SJSA1 (cell line): ENCODE measurements at regions not wholly inside any gene's neighbourhood (a gene's known extent, or its start where the extent isn't known, plus 50 kb on each side); places are given as distances from the start of the nearest gene placed in this dataset.
"Not testable (repeated sequence)": the region's sequence is repeated elsewhere in the genome, so short reads cannot be mapped to it uniquely, and the experiment has no call there.

Source experiments
- DNase-seq, 2 experiments: peaks; one replicate each; pipeline ENCODE4 v3.0.0-alpha.2; 2015 to 2020; ENCODE audit warnings: low spot score in 2 of 2, low read depth in 1 of 2
- H3K27ac ChIP-seq: fragments of 250-450 bp; sonication (Bioruptor Pico); 2 replicates; pipeline ENCODE4 v1.5.1; 2020; ENCODE audit warnings: mild to moderate bottlenecking, moderate library complexity
- H3K27me3 ChIP-seq: fragments of 250-450 bp; sonication (Bioruptor Pico); replicated peaks from 2 replicates; pipeline ENCODE4 v1.5.1; 2020; ENCODE audit warnings: mild to moderate bottlenecking, moderate library complexity
- H3K36me3 ChIP-seq: fragments of 250-450 bp; sonication (Bioruptor Pico); 2 replicates; pipeline ENCODE4 v1.5.1; 2020; ENCODE audit warnings: mild to moderate bottlenecking
- H3K4me1 ChIP-seq: fragments of 250-450 bp; sonication (Bioruptor Pico); replicated peaks from 2 replicates; pipeline ENCODE4 v1.6.1; 2021; ENCODE audit warnings: mild to moderate bottlenecking
- H3K4me3 ChIP-seq: fragments of 250-450 bp; sonication (Bioruptor Pico); 2 replicates; pipeline ENCODE4 v1.5.1; 2020; ENCODE audit warnings: mild to moderate bottlenecking
- H3K9me3 ChIP-seq: fragments of 250-450 bp; sonication (Bioruptor Pico); replicated peaks from 2 replicates; pipeline ENCODE4 v1.5.1; 2020; ENCODE audit warnings: mild to moderate bottlenecking

- Histone ChIP-seq H3K27ac (no peak overlapping the region), H3K27me3 (no peaks in the 10 kb centered on the region; the same call in 1 of the 2 replicates), H3K4me1 (no peaks in the 10 kb centered on the region), H3K9me3 (peaks cover 15% of the 10 kb centered on the region), H3K4me3 (no peak overlapping the region), H3K36me3 (no peaks in the 10 kb centered on the region)
- no peak for DNase-seq
Measured at GRCh38 chr2:61679096-61679495, 140.9 kb upstream of the XPO1 start.

- H3K27ac ChIP-seq, result no peak overlapping the region
- H3K4me1 ChIP-seq, result no peaks in the 10 kb centered on the region
- no peaks in the 10 kb centered on the region for H3K36me3 ChIP-seq
- DNase-seq, result no peak
- peaks cover 15% of the 10 kb centered on the region for H3K9me3 ChIP-seq
- H3K27me3 ChIP-seq, result no peaks in the 10 kb centered on the region; the same call in 1 of the 2 replicates
- H3K4me3 ChIP-seq, result no peak overlapping the region
Measured at GRCh38 chr2:61677942-61678341, 139.8 kb upstream of the XPO1 start.

DNA sequence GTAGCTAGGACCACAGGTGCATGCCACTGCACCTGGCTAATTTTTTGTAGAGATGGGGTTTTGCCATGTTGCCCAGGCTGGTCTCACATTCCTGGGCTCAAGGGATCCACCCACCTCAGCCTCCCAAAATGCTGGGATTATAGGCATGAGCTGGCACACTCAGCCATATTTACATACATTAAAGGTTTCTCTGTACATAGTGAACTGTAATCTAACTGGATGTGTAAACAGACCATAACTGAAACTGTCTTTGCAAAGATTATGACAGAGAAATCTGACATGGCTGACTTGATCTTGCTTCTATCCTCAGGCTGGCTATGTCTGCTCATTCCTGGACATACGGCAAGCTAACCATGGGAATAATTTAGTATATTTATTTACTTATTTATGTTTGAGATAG, 139.2 kb upstream of the XPO1 start:
- H3K4me1 ChIP-seq, result no peaks in the 10 kb centered on the region
- DNase-seq, result no peak
- no peaks in the 10 kb centered on the region for H3K36me3 ChIP-seq
- H3K9me3 ChIP-seq, result peaks cover 15% of the 10 kb centered on the region
- no peak overlapping the region for H3K4me3 ChIP-seq
- H3K27ac ChIP-seq, result no peak overlapping the region
- H3K27me3 ChIP-seq, result no peaks in the 10 kb centered on the region; the same call in 1 of the 2 replicates

DNA sequence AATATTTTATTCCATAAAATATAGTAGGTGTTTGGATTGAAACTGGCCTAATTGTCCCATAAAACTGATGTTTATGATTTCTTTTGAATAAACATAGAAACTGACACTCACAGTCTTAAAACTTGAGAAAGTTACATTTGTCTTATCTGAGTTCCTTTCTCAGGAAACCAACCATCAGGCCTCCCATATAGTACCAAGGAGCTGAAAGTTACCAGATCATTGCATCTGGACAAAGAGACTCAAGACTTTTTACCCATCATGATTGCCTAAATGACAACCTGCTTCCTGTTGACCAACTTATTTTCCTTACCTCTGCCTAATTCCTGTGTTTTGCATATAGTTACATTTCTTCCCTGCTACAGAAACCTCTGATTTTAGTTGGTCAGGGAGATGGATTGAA, 137.0 kb upstream of the XPO1 start:
- Histone ChIP-seq H3K36me3 (no peaks in the 10 kb centered on the region), H3K27me3 (no peaks in the 10 kb centered on the region; the same call in 1 of the 2 replicates), H3K4me1 (peaks cover 12% of the 10 kb centered on the region), H3K27ac (no peak overlapping the region), H3K4me3 (no peak overlapping the region), H3K9me3 (peaks cover 15% of the 10 kb centered on the region)
- no peak for DNase-seq

DNA sequence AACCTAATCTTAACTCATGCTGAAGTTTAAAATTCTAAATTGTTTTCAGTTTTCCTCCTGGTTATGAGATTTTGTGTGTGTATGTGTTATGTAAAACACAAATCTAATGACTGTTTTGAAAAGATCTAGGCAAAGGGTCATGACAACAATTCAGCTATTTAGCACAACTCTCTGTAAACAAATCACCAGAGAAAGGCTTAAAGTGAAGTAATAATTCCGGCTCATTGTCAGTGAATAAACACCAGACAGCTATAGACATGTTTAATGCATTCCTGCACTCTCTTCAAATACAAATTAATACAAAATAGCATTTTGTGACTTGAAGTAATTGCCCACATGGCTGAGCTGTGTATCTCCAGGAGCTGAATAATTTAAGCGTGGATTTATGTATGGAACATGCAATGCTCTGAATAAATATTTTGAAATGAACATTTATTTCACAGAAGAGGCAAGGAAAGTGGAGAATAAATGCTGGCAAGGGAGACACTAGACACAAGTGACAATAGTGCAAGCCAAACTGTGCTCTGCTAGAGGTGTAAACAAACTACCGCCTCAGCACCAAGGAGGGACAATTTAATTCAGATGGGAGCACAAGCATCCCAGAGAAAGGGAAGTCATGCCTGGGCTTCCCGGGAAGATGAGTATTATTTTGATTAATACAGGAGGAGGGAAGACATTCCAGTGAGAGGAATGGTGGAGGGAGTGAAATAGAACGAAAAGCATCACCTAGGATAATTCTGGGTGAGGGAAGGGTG, 133.6 kb upstream of the XPO1 start:
- H3K9me3 ChIP-seq, result peaks cover 12% of the 10 kb centered on the region
- peaks cover 12% of the 10 kb centered on the region for H3K4me1 ChIP-seq
- H3K4me3 ChIP-seq, result no peak overlapping the region
- no peaks in the 10 kb centered on the region for H3K27me3 ChIP-seq
- DNase-seq, result peak in 1 of 2 experiments; percentile 18
- H3K36me3 ChIP-seq, result no peaks in the 10 kb centered on the region
- no peak overlapping the region for H3K27ac ChIP-seq

GRCh38 chr2:61670591-61671501, 132.7 kb upstream of the XPO1 start:
- DNase-seq, result peak in 1 of 2 experiments; percentile 36
- Histone ChIP-seq H3K4me3 (no peak overlapping the region), H3K4me1 (peaks cover 12% of the 10 kb centered on the region), H3K9me3 (peaks cover 12% of the 10 kb centered on the region), H3K36me3 (no peaks in the 10 kb centered on the region), H3K27me3 (no peaks in the 10 kb centered on the region), H3K27ac (no peak overlapping the region)

DNA sequence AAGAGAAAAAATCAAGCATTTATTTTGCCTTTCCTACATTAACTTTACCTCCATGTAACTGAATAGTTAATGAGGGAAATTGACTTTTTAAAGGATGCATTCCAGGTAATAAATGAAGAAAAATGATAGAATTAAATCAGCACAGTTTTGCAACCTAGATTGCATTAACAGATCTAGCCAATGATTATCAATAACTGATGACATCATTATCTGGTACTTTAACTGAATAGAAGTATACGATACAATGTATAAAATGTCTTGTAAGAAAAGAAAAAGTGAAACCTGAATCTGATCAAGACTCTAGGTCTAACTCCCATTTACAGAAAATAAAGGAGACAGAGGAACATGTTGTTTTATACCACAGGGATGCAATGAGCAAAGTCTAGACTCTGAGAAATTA, 126.0 kb upstream of the XPO1 start:
- H3K4me3 ChIP-seq, result no peak overlapping the region
- DNase-seq, result no peak
- H3K9me3 ChIP-seq, result no peaks in the 10 kb centered on the region
- no peaks in the 10 kb centered on the region for H3K36me3 ChIP-seq
- H3K27me3 ChIP-seq, result no peaks in the 10 kb centered on the region
- H3K27ac ChIP-seq, result no peak overlapping the region
- peaks cover 3% of the 10 kb centered on the region for H3K4me1 ChIP-seq

DNA sequence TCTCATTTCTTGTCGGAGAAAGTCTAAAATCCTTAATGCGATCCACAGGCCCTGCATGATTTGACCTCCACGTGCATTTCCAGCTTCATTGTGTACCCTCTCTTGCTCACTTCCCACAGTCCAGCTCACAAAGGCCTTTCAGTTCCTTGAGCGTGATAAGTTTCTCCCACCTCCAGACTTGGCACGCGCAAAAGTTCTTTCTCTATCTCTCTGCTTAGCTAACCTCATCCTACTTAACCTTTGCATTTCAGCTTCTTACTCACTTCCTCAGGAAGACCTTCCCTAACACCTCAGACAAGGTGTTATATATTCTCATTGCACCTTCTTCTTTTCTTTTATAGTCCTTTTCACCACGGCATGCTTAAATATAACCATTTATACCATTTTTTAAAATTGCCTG, 124.8 kb upstream of the XPO1 start:
- DNase-seq, result no peak
- no peaks in the 10 kb centered on the region for H3K36me3 ChIP-seq
- H3K27ac ChIP-seq, result no peak overlapping the region
- peaks cover 5% of the 10 kb centered on the region for H3K4me1 ChIP-seq
- no peak overlapping the region for H3K4me3 ChIP-seq
- no peaks in the 10 kb centered on the region for H3K27me3 ChIP-seq
- H3K9me3 ChIP-seq, result no peaks in the 10 kb centered on the region

GRCh38 chr2:61660511-61661388, 122.6 kb upstream of the XPO1 start:
- no peak overlapping the region for H3K4me3 ChIP-seq
- H3K4me1 ChIP-seq, result peaks cover 5% of the 10 kb centered on the region
- H3K27me3 ChIP-seq, result 0 out of 2 replicates have a peak, but pooled peaks cover 2% of the 10 kb centered on the region
- H3K9me3 ChIP-seq, result no peaks in the 10 kb centered on the region
- H3K36me3 ChIP-seq, result no peaks in the 10 kb centered on the region
- no peak for DNase-seq
- no peak overlapping the region for H3K27ac ChIP-seq

GRCh38 chr2:61658841-61659780, 121.0 kb upstream of the XPO1 start:
- DNase-seq, result peak in 1 of 2 experiments; percentile 26
- Histone ChIP-seq H3K9me3 (no peaks in the 10 kb centered on the region), H3K4me3 (no peak overlapping the region), H3K27me3 (0 out of 2 replicates have a peak, but pooled peaks cover 2% of the 10 kb centered on the region), H3K36me3 (no peaks in the 10 kb centered on the region), H3K27ac (no peak overlapping the region), H3K4me1 (peaks cover 5% of the 10 kb centered on the region)

- DNase-seq, H3K27ac ChIP-seq: not testable (repeated sequence)
Measured at GRCh38 chr2:61649946-61650345, 111.8 kb upstream of the XPO1 start.

DNA sequence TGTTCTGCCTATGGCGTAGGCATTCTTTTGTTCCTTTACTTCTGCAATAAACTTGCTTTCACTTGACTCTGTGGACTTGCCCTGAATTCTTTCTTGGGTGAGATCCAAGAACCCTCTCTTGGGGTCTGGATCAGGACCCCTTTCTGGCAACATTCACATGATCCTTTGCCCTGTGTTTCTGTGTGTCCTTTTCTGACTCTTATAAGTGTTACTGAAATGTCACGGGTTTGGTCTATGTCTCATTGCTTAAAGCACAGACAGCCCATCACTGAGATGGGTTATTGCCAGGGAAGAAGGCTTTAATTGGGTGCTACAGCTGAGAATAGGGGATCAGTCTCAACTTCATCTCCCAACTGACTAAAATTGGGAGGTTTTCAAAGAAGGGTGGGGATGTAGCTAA, 110.9 kb upstream of the XPO1 start:
- H3K9me3 ChIP-seq, result peaks cover 18% of the 10 kb centered on the region
- H3K4me3 ChIP-seq, result no peak overlapping the region
- no peak overlapping the region for H3K27ac ChIP-seq
- H3K36me3 ChIP-seq, result no peaks in the 10 kb centered on the region
- H3K4me1 ChIP-seq, result no peaks in the 10 kb centered on the region
- no peak for DNase-seq
- H3K27me3 ChIP-seq, result no peaks in the 10 kb centered on the region; the same call in 1 of the 2 replicates

More at GRCh38 chr2:61649946-61650345, 111.8 kb upstream of the XPO1 start:
- H3K9me3 ChIP-seq, result peaks cover 18% of the 10 kb centered on the region
- not testable (repeated sequence) for H3K4me1 ChIP-seq, H3K27me3 ChIP-seq, H3K4me3 ChIP-seq, H3K36me3 ChIP-seq
